ENCODE measurements at regions not wholly inside any gene's neighbourhood (a gene's known extent, or its start where the extent isn't known, plus 50 kb on each side); places are given as distances from the start of the nearest gene placed in this dataset.

GRCh38 chr3:190721330-190721729, 141.2 kb downstream of the GMNC start:
- no peak for TF ChIP-seq CTCF (IDR thresholded peaks at IDR 0.05)
- TF ChIP-seq POLR2A (IDR thresholded peaks at IDR 0.05) = no peak
